ENCODE measurements at regions not wholly inside any gene's neighbourhood (a gene's known extent, or its start where the extent isn't known, plus 50 kb on each side); places are given as distances from the start of the nearest gene placed in this dataset.

- peak overlapping the region; percentile 56; the same call in 1 of the 2 replicates for H3K4me2 ChIP-seq
- no peaks in the 10 kb centered on the region for H3K27me3 ChIP-seq (ENCODE audit: insufficient read depth)
- H3K79me2 ChIP-seq (replicated peaks; ENCODE audit: insufficient read depth): no peaks in the 10 kb centered on the region
- H3K9me2 ChIP-seq (ENCODE audit: insufficient read depth): no peaks in the 10 kb centered on the region; the same call in 1 of the 2 replicates
- H3K4me3 Mint-ChIP-seq: no peak overlapping the region
- peaks cover 2% of the 10 kb centered on the region for H3K27me3 Mint-ChIP-seq (ENCODE audit: insufficient read depth, low read depth, poor library complexity)
- H3F3A ChIP-seq (replicated peaks; ENCODE audit: low read depth): no peaks in the 10 kb centered on the region
- no peaks in the 10 kb centered on the region for H3K36me3 ChIP-seq (ENCODE audit: insufficient read depth)
- peaks cover 67% of the 10 kb centered on the region for H3K4me1 Mint-ChIP-seq
- no peaks in the 10 kb centered on the region for H3K36me3 Mint-ChIP-seq (ENCODE audit: low read depth)
- no peak overlapping the region for H3K4me3 ChIP-seq
- DNase-seq (ENCODE audit: low spot score) (no peak), ATAC-seq (no peak)
- no peaks in the 10 kb centered on the region for H3K9me3 Mint-ChIP-seq
- no peaks in the 10 kb centered on the region for H4K20me1 ChIP-seq (replicated peaks; ENCODE audit: insufficient read depth)
- H3K27ac Mint-ChIP-seq: peak overlapping the region; percentile 96; the same call in 1 of the 2 replicates
- TF ChIP-seq CTCF (conservative IDR thresholded peaks at IDR 0.05; ENCODE audit: low read depth in 2 of 2): no peak
- H2AFZ ChIP-seq: no peak overlapping the region
- no peak overlapping the region for H3K27ac ChIP-seq (ENCODE audit: low read depth)
- peaks cover 49% of the 10 kb centered on the region for H3K4me1 ChIP-seq (ENCODE audit: insufficient read depth)
These were observed 217.5 kb upstream of the GYPA start for GRCh38 chr4:144357975-144358374.

- H3K36me3 ChIP-seq (ENCODE audit: insufficient read depth): no peaks in the 10 kb centered on the region
- Mint-ChIP-seq H3K4me3 (no peak overlapping the region), H3K36me3 (ENCODE audit: low read depth) (no peaks in the 10 kb centered on the region), H3K4me1 (peaks cover 44% of the 10 kb centered on the region), H3K27me3 (ENCODE audit: insufficient read depth, low read depth, poor library complexity) (no peaks in the 10 kb centered on the region), H3K9me3 (no peaks in the 10 kb centered on the region), H3K27ac (no peak overlapping the region)
- no peaks in the 10 kb centered on the region for H3K27me3 ChIP-seq (ENCODE audit: insufficient read depth)
- peaks cover 29% of the 10 kb centered on the region for H3K4me1 ChIP-seq (ENCODE audit: insufficient read depth)
- no peak for DNase-seq (ENCODE audit: low spot score)
- no peaks in the 10 kb centered on the region for H3F3A ChIP-seq (replicated peaks; ENCODE audit: low read depth)
- H3K79me2 ChIP-seq (replicated peaks; ENCODE audit: insufficient read depth): no peaks in the 10 kb centered on the region
- H3K27ac ChIP-seq (ENCODE audit: low read depth): no peak overlapping the region
- no peak for ATAC-seq
- H3K4me3 ChIP-seq: no peak overlapping the region
- no peaks in the 10 kb centered on the region; the same call in 1 of the 2 replicates for H3K9me2 ChIP-seq (ENCODE audit: insufficient read depth)
- no peak overlapping the region for H2AFZ ChIP-seq
- no peaks in the 10 kb centered on the region for H4K20me1 ChIP-seq (replicated peaks; ENCODE audit: insufficient read depth)
- H3K4me2 ChIP-seq: no peak overlapping the region
- TF ChIP-seq NANOG (IDR thresholded peaks at IDR 0.05; ENCODE audit: borderline replicate concordance): no peak
- TF ChIP-seq ETS1 (IDR thresholded peaks at IDR 0.05): no peak
- no peak for TF ChIP-seq ZNF331 (CRISPR knock-in tag; IDR thresholded peaks at IDR 0.05; ENCODE audit: low read depth)
- no peak for TF ChIP-seq JUNB (IDR thresholded peaks at IDR 0.05; ENCODE audit: unreplicated experiment)
- no peak for TF ChIP-seq STAT1 (IDR thresholded peaks at IDR 0.05; ENCODE audit: unreplicated experiment)
- no peak for TF ChIP-seq CREB1 (CRISPR knock-in tag; IDR thresholded peaks at IDR 0.05; ENCODE audit: low read depth)
- TF ChIP-seq REST (IDR thresholded peaks at IDR 0.05; ENCODE audit: unreplicated experiment): no peak
- no peak for TF ChIP-seq POLR2AphosphoS5 (IDR thresholded peaks at IDR 0.05; ENCODE audit: low read depth)
- no peak for TF ChIP-seq EZH2 (IDR thresholded peaks at IDR 0.05; ENCODE audit: low read depth, unreplicated experiment)
These were observed 219.8 kb upstream of the GYPA start for GRCh38 chr4:144360146-144360793.
